ENCODE measurements at regions not wholly inside any gene's neighbourhood (a gene's known extent, or its start where the extent isn't known, plus 50 kb on each side); places are given as distances from the start of the nearest gene placed in this dataset.

DNA sequence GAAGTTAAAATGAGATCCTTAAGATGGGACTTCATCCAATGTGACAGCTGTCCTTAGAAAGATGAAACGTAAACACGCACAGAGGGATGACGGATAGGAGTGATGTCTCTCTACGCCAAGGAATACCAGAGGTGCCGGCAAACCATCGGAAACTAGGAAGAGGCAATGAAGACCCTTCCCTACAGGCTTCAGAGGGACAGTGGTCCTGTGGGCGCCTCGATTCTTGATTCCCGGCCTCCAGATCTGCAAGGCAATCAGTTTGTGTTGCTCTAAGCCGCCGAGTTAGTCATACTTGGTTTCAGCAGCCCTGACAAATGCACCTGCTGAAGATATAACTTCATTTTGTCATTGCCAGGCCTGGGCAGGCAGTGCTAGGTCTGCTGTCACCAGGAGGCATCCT, 1455.1 kb downstream of the TBC1D22A start:
- 60% methylated on average over 3 of the region's 11 CpGs; no CpG with 5 or more reads in 1 of the 2 experiments for WGBS, 2 experiments (ENCODE audit: extremely low coverage in 2 of 2, insufficient read length in 1 of 2)

More for the DNA sequence above, 1455.1 kb downstream of the TBC1D22A start:
- Histone ChIP-seq H2AFZ (replicated peaks; ENCODE audit: low read length, poor library complexity) (no peak overlapping the region), H3K9me3 (ENCODE audit: control insufficient read depth, insufficient read depth, low read length) (peaks cover 31% of the 10 kb centered on the region), H2AK9ac (replicated peaks; ENCODE audit: low read depth, low read length, poor library complexity) (no peak overlapping the region), H3K56ac (ENCODE audit: extremely low read depth, insufficient read depth, low read length) (no peak overlapping the region), H3K4me2 (ENCODE audit: low read depth, low read length) (no peak overlapping the region), H3K14ac (replicated peaks; ENCODE audit: low read depth, low read length) (no peak overlapping the region), H2BK5ac (ENCODE audit: low read depth, low read length, poor library complexity, severe bottlenecking) (no peak overlapping the region), H3K4me1 (ENCODE audit: control insufficient read depth, insufficient read depth, low read length) (no peaks in the 10 kb centered on the region), H3K18ac (ENCODE audit: low read depth, low read length) (no peak overlapping the region), H3K27ac (ENCODE audit: insufficient read depth, low read length) (no peak overlapping the region), H2BK15ac (ENCODE audit: low read depth, low read length) (no peak overlapping the region), H3K36me3 (ENCODE audit: control insufficient read depth, insufficient read depth, low read length) (no peaks in the 10 kb centered on the region), H3K9ac (ENCODE audit: low read depth, low read length) (no peak overlapping the region), H4K91ac (ENCODE audit: insufficient read depth, low read depth, low read length) (no peak overlapping the region), H3K27me3 (ENCODE audit: control insufficient read depth, insufficient read depth, low read length) (no peaks in the 10 kb centered on the region), H2BK120ac (ENCODE audit: low read depth, low read length) (no peak overlapping the region), H4K5ac (ENCODE audit: low read depth, low read length) (no peak overlapping the region), H2AK5ac (ENCODE audit: low read depth, low read length) (no peak overlapping the region), H3K23ac (ENCODE audit: low read depth, low read length) (no peak overlapping the region), H3K79me1 (ENCODE audit: low read depth in 1 of 2, low read length in 2 of 2) (no peaks in the 10 kb centered on the region), H3K4me3 (ENCODE audit: insufficient read depth, low read depth, low read length) (no peak overlapping the region), H3K9me1 (ENCODE audit: insufficient read depth, low read length) (no peaks in the 10 kb centered on the region), H2BK20ac (ENCODE audit: low read depth, low read length) (no peak overlapping the region), H3K4ac (ENCODE audit: low read depth, low read length) (no peak overlapping the region), H4K8ac (ENCODE audit: low read depth in 2 of 2, low read length in 2 of 2) (no peak overlapping the region), H4K20me1 (ENCODE audit: insufficient read depth, low read length) (no peaks in the 10 kb centered on the region)
- dilution Hi-C loops (cut with HindIII; ENCODE audit: low sequenced_read_pairs, unreplicated experiment) (no loop called here), in situ Hi-C loops (cut with MboI; ENCODE audit: low sequenced_read_pairs) (no loop called here), intact Hi-C loops (cut with micrococcal nuclease) (no loop called here)
- POLR2A ChIA-PET (ENCODE audit: unreplicated experiment), result no interaction called here
- CTCF ChIA-PET, result no interaction called here
- ATAC-seq (ENCODE audit: low read depth) (no peak), DNase-seq (no peak)
- TF ChIP-seq CEBPB (IDR thresholded peaks at IDR 0.05; ENCODE audit: low read depth, low read length) (no peak), FOS (IDR thresholded peaks at IDR 0.05; ENCODE audit: low read depth, low read length) (no peak), MXI1 (IDR thresholded peaks at IDR 0.05; ENCODE audit: borderline replicate concordance, low read depth, low read length) (no peak), MAZ (IDR thresholded peaks at IDR 0.05; ENCODE audit: borderline replicate concordance, low read depth, low read length) (no peak), SMC3 (IDR thresholded peaks at IDR 0.05; ENCODE audit: low read depth, low read length) (no peak), MAFK (IDR thresholded peaks at IDR 0.05; ENCODE audit: low read depth, low read length) (no peak), BHLHE40 (IDR thresholded peaks at IDR 0.05; ENCODE audit: low read depth, low read length) (no peak), POLR2A (IDR thresholded peaks at IDR 0.05; ENCODE audit: low read depth, low read length) (no peak), RFX5 (IDR thresholded peaks at IDR 0.05; ENCODE audit: low read depth, low read length) (no peak), NFE2L2 (IDR thresholded peaks at IDR 0.05; ENCODE audit: low read depth, low read length) (no peak), RCOR1 (IDR thresholded peaks at IDR 0.05; ENCODE audit: insufficient replicate concordance, low read length) (no peak)
- TF ChIP-seq, protein P1, sequence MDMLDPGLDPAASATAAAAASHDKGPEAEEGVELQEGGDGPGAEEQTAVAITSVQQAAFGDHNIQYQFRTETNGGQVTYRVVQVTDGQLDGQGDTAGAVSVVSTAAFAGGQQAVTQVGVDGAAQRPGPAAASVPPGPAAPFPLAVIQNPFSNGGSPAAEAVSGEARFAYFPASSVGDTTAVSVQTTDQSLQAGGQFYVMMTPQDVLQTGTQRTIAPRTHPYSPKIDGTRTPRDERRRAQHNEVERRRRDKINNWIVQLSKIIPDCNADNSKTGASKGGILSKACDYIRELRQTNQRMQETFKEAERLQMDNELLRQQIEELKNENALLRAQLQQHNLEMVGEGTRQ (IDR thresholded peaks at IDR 0.05; ENCODE audit: low read depth, low read length), result no peak
- TF ChIP-seq, protein P2, sequence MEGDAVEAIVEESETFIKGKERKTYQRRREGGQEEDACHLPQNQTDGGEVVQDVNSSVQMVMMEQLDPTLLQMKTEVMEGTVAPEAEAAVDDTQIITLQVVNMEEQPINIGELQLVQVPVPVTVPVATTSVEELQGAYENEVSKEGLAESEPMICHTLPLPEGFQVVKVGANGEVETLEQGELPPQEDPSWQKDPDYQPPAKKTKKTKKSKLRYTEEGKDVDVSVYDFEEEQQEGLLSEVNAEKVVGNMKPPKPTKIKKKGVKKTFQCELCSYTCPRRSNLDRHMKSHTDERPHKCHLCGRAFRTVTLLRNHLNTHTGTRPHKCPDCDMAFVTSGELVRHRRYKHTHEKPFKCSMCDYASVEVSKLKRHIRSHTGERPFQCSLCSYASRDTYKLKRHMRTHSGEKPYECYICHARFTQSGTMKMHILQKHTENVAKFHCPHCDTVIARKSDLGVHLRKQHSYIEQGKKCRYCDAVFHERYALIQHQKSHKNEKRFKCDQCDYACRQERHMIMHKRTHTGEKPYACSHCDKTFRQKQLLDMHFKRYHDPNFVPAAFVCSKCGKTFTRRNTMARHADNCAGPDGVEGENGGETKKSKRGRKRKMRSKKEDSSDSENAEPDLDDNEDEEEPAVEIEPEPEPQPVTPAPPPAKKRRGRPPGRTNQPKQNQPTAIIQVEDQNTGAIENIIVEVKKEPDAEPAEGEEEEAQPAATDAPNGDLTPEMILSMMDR (conservative IDR thresholded peaks at IDR 0.05; ENCODE audit: low read depth, low read length), result no peak
- no TSS peak for BruUV-seq (replicated peaks)

All from IMR-90 (cell line).